ENCODE measurements at regions not wholly inside any gene's neighbourhood (a gene's known extent, or its start where the extent isn't known, plus 50 kb on each side); places are given as distances from the start of the nearest gene placed in this dataset.

DNA sequence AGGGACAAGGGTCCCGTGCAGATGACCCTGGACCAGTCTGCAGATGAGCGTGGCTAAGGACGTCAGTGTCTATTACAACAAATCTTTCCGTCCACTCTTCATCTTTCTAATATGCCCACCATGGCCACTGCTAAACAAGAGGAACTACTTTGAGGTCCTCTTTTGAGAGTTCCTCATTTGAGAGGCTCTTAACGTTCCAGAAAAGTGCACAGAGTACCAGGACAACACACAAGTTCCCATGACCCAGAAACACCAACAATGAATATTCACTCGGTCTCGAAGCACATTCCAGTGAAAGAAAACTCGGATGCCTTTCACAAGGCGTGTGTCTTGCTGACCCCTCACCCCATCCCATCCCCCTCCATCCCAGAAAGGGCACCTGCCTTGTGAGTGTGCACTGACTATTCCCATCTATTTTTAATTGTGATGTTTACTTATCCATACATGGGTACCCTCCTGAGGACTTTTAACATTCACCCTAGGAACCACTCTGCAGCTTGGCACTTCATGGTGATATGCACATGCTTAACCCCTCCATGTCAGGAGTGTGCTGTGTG lies 157.0 kb downstream of the SHANK2 start:
- TF ChIP-seq, protein P1, sequence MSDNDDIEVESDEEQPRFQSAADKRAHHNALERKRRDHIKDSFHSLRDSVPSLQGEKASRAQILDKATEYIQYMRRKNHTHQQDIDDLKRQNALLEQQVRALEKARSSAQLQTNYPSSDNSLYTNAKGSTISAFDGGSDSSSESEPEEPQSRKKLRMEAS (IDR thresholded peaks at IDR 0.05; ENCODE audit: insufficient read depth, insufficient read length): no peak
- Histone ChIP-seq H3K27ac (ENCODE audit: insufficient read depth, low read depth, low read length) (no peak overlapping the region), H2AFZ (ENCODE audit: low read depth, low read length) (no peak overlapping the region), H3K36me3 (ENCODE audit: control insufficient read depth in 2 of 2, extremely low read depth in 1 of 2, insufficient read depth in 2 of 2, low read length in 2 of 2) (no peaks in the 10 kb centered on the region), H4K20me1 (replicated peaks; ENCODE audit: control insufficient read depth, extremely low read depth, insufficient read depth, low read length) (no peaks in the 10 kb centered on the region), H3K27me3 (ENCODE audit: control insufficient read depth in 2 of 2, insufficient read depth in 2 of 2, low read length in 2 of 2) (no peaks in the 10 kb centered on the region), H3K4me2 (ENCODE audit: insufficient read depth, low read length) (no peak overlapping the region), H3K9me3 (replicated peaks; ENCODE audit: control insufficient read depth, insufficient read depth, low read length) (peaks cover 2% of the 10 kb centered on the region), H3K4me1 (ENCODE audit: control insufficient read depth, extremely low read depth, insufficient read depth, low read length) (no peaks in the 10 kb centered on the region), H3K79me2 (ENCODE audit: control insufficient read depth, insufficient read depth, low read length) (no peaks in the 10 kb centered on the region), H3K9me1 (replicated peaks; ENCODE audit: control insufficient read depth, extremely low read depth, insufficient read depth, low read length) (no peaks in the 10 kb centered on the region), H3K9ac (replicated peaks; ENCODE audit: extremely low read depth, insufficient read depth, low read length) (no peak overlapping the region), H3K4me3 (replicated peaks in 1 of 3; ENCODE audit: insufficient read depth in 1 of 3, low read depth in 1 of 3, low read length in 3 of 3) (no peak overlapping the region)
- FAIRE-seq (no peak), DNase-seq (ENCODE audit: low read depth, low spot score) (no peak)
- no TSS peak for BruUV-seq (replicated peaks)
- ChIA-PET POLR2A (no interaction called here), CTCF (no interaction called here)
- dilution Hi-C loops (cut with MboI; ENCODE audit: extremely low pct_ligation_motif_present, low sequenced_read_pairs): no loop called here
- intact Hi-C loops (cut with micrococcal nuclease): no loop called here

DNA sequence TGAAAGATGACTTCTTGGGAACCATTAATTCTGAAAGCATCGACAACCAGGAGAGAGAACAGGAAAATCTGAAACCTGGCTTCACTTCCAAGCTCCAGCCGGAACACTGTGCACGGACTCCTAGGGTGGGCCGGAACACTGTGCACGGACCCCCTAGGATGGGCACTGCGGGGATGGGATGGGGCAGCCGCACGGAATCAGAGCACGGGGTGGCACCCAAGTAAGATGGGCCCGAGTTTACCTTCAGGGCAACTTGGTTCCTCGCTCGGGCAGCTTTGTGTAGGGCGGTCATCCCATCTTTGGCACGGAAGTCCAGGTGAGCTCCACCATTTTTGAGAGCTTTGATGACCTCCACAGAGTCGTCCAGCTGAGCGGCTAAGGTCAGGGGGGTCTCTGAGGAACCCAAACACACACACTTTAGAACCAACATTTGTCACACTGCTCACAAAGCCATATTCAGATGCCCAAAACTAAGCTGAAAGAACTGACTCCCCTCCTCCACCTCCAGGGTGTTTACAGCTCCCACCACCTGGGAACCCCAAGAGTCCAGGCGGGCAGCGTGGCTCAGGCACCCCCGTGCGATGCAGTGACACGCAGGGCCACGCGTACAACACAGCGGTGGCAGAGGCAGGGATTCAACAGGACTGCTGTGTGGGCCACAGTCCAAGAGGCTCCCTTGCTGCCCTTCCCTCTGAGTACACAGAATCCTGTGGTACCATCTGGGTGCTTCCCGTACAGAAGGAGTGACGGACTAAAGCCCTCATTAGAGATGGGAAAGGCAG lies 157.9 kb downstream of the SHANK2 start:
- POLR2A ChIA-PET: no interaction called here
- H3K4me3 ChIP-seq (replicated peaks in 1 of 3; ENCODE audit: insufficient read depth in 1 of 3, low read depth in 1 of 3, low read length in 3 of 3): no peak overlapping the region
- TF ChIP-seq POLR2A (IDR thresholded peaks at IDR 0.05; ENCODE audit: low read depth, low read length) (no peak), FOS (IDR thresholded peaks at IDR 0.05; ENCODE audit: borderline replicate concordance, insufficient read depth, low read length) (no peak), EZH2 (IDR thresholded peaks at IDR 0.05; ENCODE audit: borderline replicate concordance, low read depth, low read length, severe bottlenecking) (no peak), GATA2 (IDR thresholded peaks at IDR 0.05; ENCODE audit: insufficient read depth, insufficient read length, low read depth, low read length) (no peak), MYC (IDR thresholded peaks at IDR 0.05; ENCODE audit: low read depth, low read length) (no peak), JUN (IDR thresholded peaks at IDR 0.05; ENCODE audit: borderline replicate concordance, insufficient read depth, insufficient read length, low read depth) (no peak), POLR2AphosphoS5 (IDR thresholded peaks at IDR 0.05; ENCODE audit: insufficient read depth, low read depth, low read length) (no peak)
- TF ChIP-seq, protein P2, sequence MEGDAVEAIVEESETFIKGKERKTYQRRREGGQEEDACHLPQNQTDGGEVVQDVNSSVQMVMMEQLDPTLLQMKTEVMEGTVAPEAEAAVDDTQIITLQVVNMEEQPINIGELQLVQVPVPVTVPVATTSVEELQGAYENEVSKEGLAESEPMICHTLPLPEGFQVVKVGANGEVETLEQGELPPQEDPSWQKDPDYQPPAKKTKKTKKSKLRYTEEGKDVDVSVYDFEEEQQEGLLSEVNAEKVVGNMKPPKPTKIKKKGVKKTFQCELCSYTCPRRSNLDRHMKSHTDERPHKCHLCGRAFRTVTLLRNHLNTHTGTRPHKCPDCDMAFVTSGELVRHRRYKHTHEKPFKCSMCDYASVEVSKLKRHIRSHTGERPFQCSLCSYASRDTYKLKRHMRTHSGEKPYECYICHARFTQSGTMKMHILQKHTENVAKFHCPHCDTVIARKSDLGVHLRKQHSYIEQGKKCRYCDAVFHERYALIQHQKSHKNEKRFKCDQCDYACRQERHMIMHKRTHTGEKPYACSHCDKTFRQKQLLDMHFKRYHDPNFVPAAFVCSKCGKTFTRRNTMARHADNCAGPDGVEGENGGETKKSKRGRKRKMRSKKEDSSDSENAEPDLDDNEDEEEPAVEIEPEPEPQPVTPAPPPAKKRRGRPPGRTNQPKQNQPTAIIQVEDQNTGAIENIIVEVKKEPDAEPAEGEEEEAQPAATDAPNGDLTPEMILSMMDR (IDR thresholded peaks at IDR 0.05; ENCODE audit: extremely low read depth in 1 of 2, insufficient read depth in 1 of 2, low read depth in 1 of 2, low read length in 2 of 2): no peak
- TF ChIP-seq, protein P1 (IDR thresholded peaks at IDR 0.05; ENCODE audit: insufficient read depth, insufficient read length): no peak
- intact Hi-C loops (cut with micrococcal nuclease): no loop called here
- no peak overlapping the region for H3K4me2 ChIP-seq (ENCODE audit: insufficient read depth, low read length)
- H2AFZ ChIP-seq (ENCODE audit: low read depth, low read length): no peak overlapping the region
- H3K79me2 ChIP-seq (ENCODE audit: control insufficient read depth, insufficient read depth, low read length): no peaks in the 10 kb centered on the region
- CTCF ChIA-PET: no interaction called here
- no peaks in the 10 kb centered on the region for H3K36me3 ChIP-seq (ENCODE audit: control insufficient read depth in 2 of 2, extremely low read depth in 1 of 2, insufficient read depth in 2 of 2, low read length in 2 of 2)
- no peak overlapping the region for H3K27ac ChIP-seq (ENCODE audit: insufficient read depth, low read depth, low read length)
- H3K4me1 ChIP-seq (ENCODE audit: control insufficient read depth, extremely low read depth, insufficient read depth, low read length): no peaks in the 10 kb centered on the region
- DNase-seq (ENCODE audit: low read depth, low spot score) (no peak), FAIRE-seq (no peak)
- H3K9me1 ChIP-seq (replicated peaks; ENCODE audit: control insufficient read depth, extremely low read depth, insufficient read depth, low read length): no peaks in the 10 kb centered on the region
- no peak overlapping the region for H3K9ac ChIP-seq (replicated peaks; ENCODE audit: extremely low read depth, insufficient read depth, low read length)
- peaks cover 2% of the 10 kb centered on the region for H3K9me3 ChIP-seq (replicated peaks; ENCODE audit: control insufficient read depth, insufficient read depth, low read length)
- BruUV-seq (replicated peaks): no TSS peak
- H4K20me1 ChIP-seq (replicated peaks; ENCODE audit: control insufficient read depth, extremely low read depth, insufficient read depth, low read length): no peaks in the 10 kb centered on the region
- dilution Hi-C loops (cut with MboI; ENCODE audit: extremely low pct_ligation_motif_present, low sequenced_read_pairs): no loop called here
- no peaks in the 10 kb centered on the region for H3K27me3 ChIP-seq (ENCODE audit: control insufficient read depth in 2 of 2, insufficient read depth in 2 of 2, low read length in 2 of 2)

Data from endothelial cell of umbilical vein (primary cell).